WTC11 (cell line): ENCODE measurements at regions not wholly inside any gene's neighbourhood (a gene's known extent, or its start where the extent isn't known, plus 50 kb on each side); places are given as distances from the start of the nearest gene placed in this dataset.

Experiments used
- ATAC-seq: fragments of 200-7000 bp; cut with Tn5 transposase; 2 replicates; pipeline ENCODE4 v1.10.0; 2021; ENCODE audit warnings: mild to moderate bottlenecking, moderate library complexity
- CTCF ChIA-PET: fragments of 300-600 bp; sonication (Branson Sonifier 250); formaldehyde crosslinking; loops from one replicate; lab custom pipeline; 2021; ENCODE audit warnings: antibody characterized with exemption; lab: Charles Lee
- POLR2A ChIA-PET: fragments of 350-600 bp; sonication (Branson Sonifier 250); formaldehyde crosslinking; loops from one replicate; lab custom pipeline; 2021; ENCODE audit warnings: antibody characterized with exemption; lab: Charles Lee
- DNase-seq: peaks from one replicate; pipeline ENCODE4 v3.0.0; 2021; ENCODE audit warnings: low spot score
- H3K27ac Mint-ChIP-seq: 2 replicates; pipeline ENCODE4 v1.8.0; 2021; ENCODE audit warnings: mixed read lengths
- H3K27me3 Mint-ChIP-seq: 2 replicates; pipeline ENCODE4 v1.8.0; 2021; ENCODE audit warnings: low read depth, mild to moderate bottlenecking, moderate library complexity, mixed read lengths
- H3K36me3 Mint-ChIP-seq: 2 replicates; pipeline ENCODE4 v1.8.0; 2021; ENCODE audit warnings: mixed read lengths
- H3K4me1 Mint-ChIP-seq: 2 replicates; pipeline ENCODE4 v1.8.0; 2022; ENCODE audit warnings: mixed read lengths
- H3K4me3 Mint-ChIP-seq: 2 replicates; pipeline ENCODE4 v1.8.0; 2021; ENCODE audit warnings: mild to moderate bottlenecking, moderate library complexity, mixed read lengths
- H3K9me3 Mint-ChIP-seq: 2 replicates; pipeline ENCODE4 v1.8.0; 2021; ENCODE audit warnings: mixed read lengths
- ATF2 ChIP-seq: sonication (generic); formaldehyde crosslinking; IDR thresholded peaks from 2 replicates; pipeline ENCODE4 v1.8.1; 2022; ENCODE audit warnings: low read depth, missing genetic modification reagents, borderline replicate concordance
- CTCF ChIP-seq: fragments of 200-600 bp; IDR thresholded peaks from 2 replicates; pipeline ENCODE4 v1.8.0; 2022; ENCODE audit warnings: antibody characterized with exemption
- ERG ChIP-seq: fragments of 250-450 bp; sonication (Bioruptor Pico); IDR thresholded peaks from 2 replicates; pipeline ENCODE4 v1.8.0; 2021; ENCODE audit warnings: mild to moderate bottlenecking
- FOXJ3 ChIP-seq: sonication (generic); formaldehyde crosslinking; IDR thresholded peaks from 2 replicates; pipeline ENCODE4 v1.9.0; 2021; ENCODE audit warnings: missing genetic modification reagents, mild to moderate bottlenecking, borderline replicate concordance
- GABPB1 ChIP-seq: sonication (generic); formaldehyde crosslinking; IDR thresholded peaks from 2 replicates; pipeline ENCODE4 v1.8.1; 2023; ENCODE audit warnings: mild to moderate bottlenecking, missing genetic modification reagents
- GTF2I ChIP-seq: fragments of 250-450 bp; sonication (Bioruptor Pico); conservative IDR thresholded peaks from 2 replicates; pipeline ENCODE4 v1.4.0; 2021; ENCODE audit warnings: mild to moderate bottlenecking
- JUN ChIP-seq: sonication (generic); formaldehyde crosslinking; IDR thresholded peaks from 2 replicates; pipeline ENCODE4 v1.8.0; 2023; ENCODE audit warnings: mild to moderate bottlenecking, missing genetic modification reagents
- KAT7 ChIP-seq: sonication (generic); formaldehyde crosslinking; IDR thresholded peaks from 2 replicates; pipeline ENCODE4 v1.8.1; 2023; ENCODE audit warnings: missing genetic modification reagents, mild to moderate bottlenecking, borderline replicate concordance
- MAX ChIP-seq: sonication (generic); formaldehyde crosslinking; IDR thresholded peaks from 2 replicates; pipeline ENCODE4 v1.8.0; 2022; ENCODE audit warnings: mild to moderate bottlenecking, missing genetic modification reagents
- MLX ChIP-seq: sonication (generic); formaldehyde crosslinking; IDR thresholded peaks from 2 replicates; pipeline ENCODE4 v1.8.1; 2023; ENCODE audit warnings: mild to moderate bottlenecking, missing genetic modification reagents, moderate library complexity
- RORB ChIP-seq: fragments of 250-450 bp; sonication (Bioruptor Pico); IDR thresholded peaks from 2 replicates; pipeline ENCODE4 v1.9.0; 2021; ENCODE audit warnings: mild to moderate bottlenecking
- TP53 ChIP-seq: sonication (generic); formaldehyde crosslinking; IDR thresholded peaks from 2 replicates; pipeline ENCODE4 v1.8.1; 2023; ENCODE audit warnings: mild to moderate bottlenecking, missing genetic modification reagents
- USF2 ChIP-seq: sonication (generic); formaldehyde crosslinking; IDR thresholded peaks from 2 replicates; pipeline ENCODE4 v1.8.1; 2023; ENCODE audit warnings: mild to moderate bottlenecking, missing genetic modification reagents, moderate library complexity
- ZBTB21 ChIP-seq: sonication (generic); formaldehyde crosslinking; IDR thresholded peaks from 2 replicates; pipeline ENCODE4 v1.8.1; 2023; ENCODE audit warnings: mild to moderate bottlenecking, missing genetic modification reagents, borderline replicate concordance
- ZBTB43 ChIP-seq: sonication (generic); formaldehyde crosslinking; IDR thresholded peaks from 2 replicates; pipeline ENCODE4 v1.8.1; 2023; ENCODE audit warnings: mild to moderate bottlenecking, missing genetic modification reagents
- ZNF121 ChIP-seq: sonication (generic); formaldehyde crosslinking; IDR thresholded peaks from 2 replicates; pipeline ENCODE4 v1.8.0; 2023; ENCODE audit warnings: missing genetic modification reagents
- ZNF219 ChIP-seq: sonication (generic); formaldehyde crosslinking; IDR thresholded peaks from 2 replicates; pipeline ENCODE4 v1.8.0; 2023; ENCODE audit warnings: missing genetic modification reagents, mild to moderate bottlenecking, borderline replicate concordance
- ZNF263 ChIP-seq: sonication (generic); formaldehyde crosslinking; IDR thresholded peaks from 2 replicates; pipeline ENCODE4 v1.8.1; 2022; ENCODE audit warnings: low read depth, mild to moderate bottlenecking, moderate library complexity, missing genetic modification reagents
- ZNF423 ChIP-seq: fragments of 250-450 bp; sonication (Bioruptor Pico); IDR thresholded peaks from 2 replicates; pipeline ENCODE4 v2.1.2; 2022; ENCODE audit warnings: mild to moderate bottlenecking, moderate library complexity
- ZNF512 ChIP-seq: sonication (generic); formaldehyde crosslinking; IDR thresholded peaks from 2 replicates; pipeline ENCODE4 v1.8.1; 2022; ENCODE audit warnings: missing genetic modification reagents, borderline replicate concordance

GRCh38 chr10:128209862-128210214 lies 83.6 kb upstream of the MKI67 start:
- Mint-ChIP-seq H3K36me3 (no peaks in the 10 kb centered on the region), H3K4me3 (peak overlapping the region; percentile 67), H3K27me3 (peaks cover 13% of the 10 kb centered on the region), H3K4me1 (peaks cover 33% of the 10 kb centered on the region), H3K27ac (no peak overlapping the region), H3K9me3 (no peaks in the 10 kb centered on the region)
- DNase-seq (no peak), ATAC-seq (peak; percentile 12)
- TF ChIP-seq ZNF121 (CRISPR knock-in tag) (peak; percentile 95), TP53 (no peak), GTF2I (CRISPR knock-in tag) (no peak), MAX (CRISPR knock-in tag) (no peak), ZNF512 (CRISPR knock-in tag) (no peak), GABPB1 (CRISPR knock-in tag) (no peak)
- TF ChIP-seq, all 79 proteins: peak for 1
- POLR2A ChIA-PET, result no interaction called here
- CTCF ChIA-PET, result interaction anchor here (0.7 to 6.2 kb wide), 2 partner anchors 32 to 285 kb away, joined by 4 to 80 read pairs; no protein-coding TSS in a partner anchor

- peak; percentile 73 for DNase-seq
- TF ChIP-seq ZBTB43, result no peak
- no peak for TF ChIP-seq ATF2 (CRISPR knock-in tag)
- TF ChIP-seq ZNF423 (CRISPR knock-in tag), result peak; percentile 36; the same call in 1 of the 2 replicates
- 0 out of 2 replicates have a peak, but pooled peaks have one; percentile 14 for TF ChIP-seq JUN (CRISPR knock-in tag)
- no peak for TF ChIP-seq MLX (CRISPR knock-in tag)
- no peak for TF ChIP-seq ZBTB21
- TF ChIP-seq ZNF263, result no peak
- TF ChIP-seq RORB (CRISPR knock-in tag), result no peak
- TF ChIP-seq ERG, result no peak
- 0 out of 2 replicates have a peak, but pooled peaks have one; percentile 18 for TF ChIP-seq ZNF219 (CRISPR knock-in tag)
- TF ChIP-seq FOXJ3 (CRISPR knock-in tag), result no peak
- TF ChIP-seq KAT7, result 0 out of 2 replicates have a peak, but pooled peaks have one; percentile 24
- TF ChIP-seq CTCF, result peak; percentile 58
- TF ChIP-seq USF2, result no peak
- TF ChIP-seq GABPB1 (CRISPR knock-in tag), result no peak
- peaks cover 39% of the 10 kb centered on the region for H3K4me1 Mint-ChIP-seq
- peak; percentile 41 for ATAC-seq
- H3K4me3 Mint-ChIP-seq, result peak overlapping the region; percentile 67
- no peaks in the 10 kb centered on the region for H3K9me3 Mint-ChIP-seq
- POLR2A ChIA-PET, result no interaction called here
- peaks cover 13% of the 10 kb centered on the region for H3K27me3 Mint-ChIP-seq
- H3K27ac Mint-ChIP-seq, result no peak overlapping the region
- CTCF ChIA-PET, result interaction anchor here (0.6 to 6.2 kb wide), 6 partner anchors 11 to 329 kb away, joined by 3 to 80 read pairs (median 11); no protein-coding TSS in a partner anchor
- no peaks in the 10 kb centered on the region for H3K36me3 Mint-ChIP-seq
Observed at GRCh38 chr10:128210215-128211063, 84.2 kb upstream of the MKI67 start.
